ENCODE measurements at regions not wholly inside any gene's neighbourhood (a gene's known extent, or its start where the extent isn't known, plus 50 kb on each side); places are given as distances from the start of the nearest gene placed in this dataset.
"Not testable (repeated sequence)": the region's sequence is repeated elsewhere in the genome, so short reads cannot be mapped to it uniquely, and the experiment has no call there.

- not testable (repeated sequence) for TF ChIP-seq CTCF, EZH2 (IDR thresholded peaks at IDR 0.05)
These were observed 197.8 kb upstream of the SLCO3A1 start for GRCh38 chr15:91655563-91656290.

Measured in neural progenitor cell (in vitro differentiated cells).